ENCODE measurements at regions not wholly inside any gene's neighbourhood (a gene's known extent, or its start where the extent isn't known, plus 50 kb on each side); places are given as distances from the start of the nearest gene placed in this dataset.

- 85 to 87% methylated on average over 3 of the region's 3 CpGs for WGBS, 2 experiments (ENCODE audit: low coverage in 1 of 2, low lambda C conversion rate in 2 of 2, missing lambda C conversion rate in 2 of 2)
Observed at GRCh38 chr3:31157893-31158620, 263.6 kb upstream of the GADL1 start.

DNA sequence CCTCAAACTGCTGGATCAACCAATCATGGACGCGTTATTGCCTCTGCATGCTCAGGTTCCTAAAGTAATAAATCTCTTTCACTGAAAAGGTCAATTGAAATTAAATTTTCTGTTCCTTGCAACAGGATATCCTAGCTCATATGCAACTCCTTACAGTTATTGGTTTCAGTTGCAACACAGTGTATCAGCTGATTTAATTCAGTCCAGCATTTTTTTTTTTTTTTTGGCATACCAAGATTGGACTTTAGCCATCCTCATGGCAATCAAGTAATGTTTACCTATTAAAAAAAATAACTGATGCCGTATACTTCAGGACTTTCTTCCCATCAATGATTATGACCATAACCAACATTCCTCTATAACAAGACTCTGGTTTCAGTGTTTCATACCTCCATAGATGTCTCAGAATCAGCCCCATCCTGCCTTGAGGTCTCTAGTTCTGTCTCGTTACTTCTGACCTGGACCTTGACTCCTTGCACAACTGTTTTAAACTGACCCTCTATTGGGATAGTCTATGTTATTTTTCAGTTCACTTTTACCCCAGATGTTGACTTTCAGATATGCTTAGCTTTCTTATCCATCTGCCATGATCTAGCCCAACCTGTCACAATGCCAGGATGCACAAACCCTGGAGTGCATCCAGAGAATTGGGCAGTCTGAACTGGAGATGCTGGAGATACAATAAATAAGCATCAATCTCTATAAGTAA lies 265.0 kb upstream of the GADL1 start:
- no peak overlapping the region for H3K4me2 ChIP-seq (ENCODE audit: unreplicated experiment)
- H3K9me3 ChIP-seq (ENCODE audit: low read depth): no peaks in the 10 kb centered on the region
- DNase-seq: no peak
- H3K27me3 ChIP-seq (replicated peaks; ENCODE audit: insufficient read depth): no peaks in the 10 kb centered on the region
- 86 to 90% methylated on average over 4 of the region's 4 CpGs for WGBS, 2 experiments (ENCODE audit: low coverage in 1 of 2, low lambda C conversion rate in 2 of 2, missing lambda C conversion rate in 2 of 2)
- H3K27ac ChIP-seq: no peak overlapping the region
- H2AFZ ChIP-seq: no peak overlapping the region
- peaks cover 15% of the 10 kb centered on the region for H3K4me1 ChIP-seq (ENCODE audit: insufficient read depth)
- no peaks in the 10 kb centered on the region for H3K36me3 ChIP-seq (ENCODE audit: low read depth)
- no peak overlapping the region for H3K9ac ChIP-seq
- H3K9me2 ChIP-seq (ENCODE audit: insufficient read depth): no peaks in the 10 kb centered on the region
- no peaks in the 10 kb centered on the region for H4K20me1 ChIP-seq (ENCODE audit: insufficient read depth)
- peaks cover 5% of the 10 kb centered on the region for H3F3A ChIP-seq (ENCODE audit: insufficient read depth)
- no peaks in the 10 kb centered on the region for H3K79me2 ChIP-seq (ENCODE audit: insufficient read depth)
- in situ Hi-C loops (cut with MboI): no loop called here
- TF ChIP-seq EZH2phosphoT487 (IDR thresholded peaks at IDR 0.05; ENCODE audit: insufficient read depth, low read depth) (no peak), EZH2 (IDR thresholded peaks at IDR 0.05; ENCODE audit: insufficient read depth, poor library complexity, severe bottlenecking) (no peak)
- H3K4me3 ChIP-seq: no peak overlapping the region

More at GRCh38 chr3:31157893-31158620, 263.6 kb upstream of the GADL1 start:
- H3K36me3 ChIP-seq (ENCODE audit: low read depth): no peaks in the 10 kb centered on the region
- in situ Hi-C loops (cut with MboI): no loop called here
- no peaks in the 10 kb centered on the region for H3K27me3 ChIP-seq (replicated peaks; ENCODE audit: insufficient read depth)
- H4K20me1 ChIP-seq (ENCODE audit: insufficient read depth): no peaks in the 10 kb centered on the region
- no peak overlapping the region for H3K9ac ChIP-seq
- peak; percentile 35 for DNase-seq
- no peaks in the 10 kb centered on the region for H3K9me3 ChIP-seq (ENCODE audit: low read depth)
- no peaks in the 10 kb centered on the region for H3K9me2 ChIP-seq (ENCODE audit: insufficient read depth)
- H3K4me1 ChIP-seq (ENCODE audit: insufficient read depth): peaks cover 13% of the 10 kb centered on the region
- peaks cover 5% of the 10 kb centered on the region for H3F3A ChIP-seq (ENCODE audit: insufficient read depth)
- TF ChIP-seq EZH2phosphoT487 (IDR thresholded peaks at IDR 0.05; ENCODE audit: insufficient read depth, low read depth): no peak
- TF ChIP-seq EZH2 (IDR thresholded peaks at IDR 0.05; ENCODE audit: insufficient read depth, poor library complexity, severe bottlenecking): no peak
- no peak overlapping the region for H3K4me2 ChIP-seq (ENCODE audit: unreplicated experiment)
- no peak overlapping the region for H3K4me3 ChIP-seq
- no peak overlapping the region for H2AFZ ChIP-seq
- no peaks in the 10 kb centered on the region for H3K79me2 ChIP-seq (ENCODE audit: insufficient read depth)
- H3K27ac ChIP-seq: no peak overlapping the region

GRCh38 chr3:31161889-31162288 lies 267.4 kb upstream of the GADL1 start:
- no peak overlapping the region for H3K9ac ChIP-seq
- no peaks in the 10 kb centered on the region for H3K79me2 ChIP-seq (ENCODE audit: insufficient read depth)
- no peaks in the 10 kb centered on the region for H3K9me3 ChIP-seq (ENCODE audit: low read depth)
- H3K36me3 ChIP-seq (ENCODE audit: low read depth): no peaks in the 10 kb centered on the region
- H4K20me1 ChIP-seq (ENCODE audit: insufficient read depth): no peaks in the 10 kb centered on the region
- no peak overlapping the region for H3K27ac ChIP-seq
- no peaks in the 10 kb centered on the region for H3K9me2 ChIP-seq (ENCODE audit: insufficient read depth)
- H2AFZ ChIP-seq: no peak overlapping the region
- H3K27me3 ChIP-seq (replicated peaks; ENCODE audit: insufficient read depth): no peaks in the 10 kb centered on the region
- TF ChIP-seq EZH2 (IDR thresholded peaks at IDR 0.05; ENCODE audit: insufficient read depth, poor library complexity, severe bottlenecking) (no peak), EZH2phosphoT487 (IDR thresholded peaks at IDR 0.05; ENCODE audit: insufficient read depth, low read depth) (no peak)
- DNase-seq: no peak
- no peak overlapping the region for H3K4me3 ChIP-seq
- peaks cover 23% of the 10 kb centered on the region for H3F3A ChIP-seq (ENCODE audit: insufficient read depth)
- in situ Hi-C loops (cut with MboI): no loop called here
- peaks cover 40% of the 10 kb centered on the region for H3K4me1 ChIP-seq (ENCODE audit: insufficient read depth)
- no peak overlapping the region for H3K4me2 ChIP-seq (ENCODE audit: unreplicated experiment)

GRCh38 chr3:31164381-31164780 lies 269.9 kb upstream of the GADL1 start:
- Histone ChIP-seq H3K9me2 (ENCODE audit: insufficient read depth) (no peaks in the 10 kb centered on the region), H3K79me2 (ENCODE audit: insufficient read depth) (no peaks in the 10 kb centered on the region), H3K4me1 (ENCODE audit: insufficient read depth) (peaks cover 28% of the 10 kb centered on the region), H3K27me3 (replicated peaks; ENCODE audit: insufficient read depth) (no peaks in the 10 kb centered on the region), H3K9me3 (ENCODE audit: low read depth) (no peaks in the 10 kb centered on the region), H3K27ac (no peak overlapping the region), H3K4me3 (no peak overlapping the region), H3K9ac (no peak overlapping the region), H4K20me1 (ENCODE audit: insufficient read depth) (no peaks in the 10 kb centered on the region), H3K36me3 (ENCODE audit: low read depth) (no peaks in the 10 kb centered on the region), H3K4me2 (ENCODE audit: unreplicated experiment) (no peak overlapping the region), H2AFZ (0 out of 2 replicates have a peak overlapping the region, but pooled peaks have one; percentile 14), H3F3A (ENCODE audit: insufficient read depth) (peaks cover 20% of the 10 kb centered on the region)
- DNase-seq: no peak
- in situ Hi-C loops (cut with MboI): no loop called here
- TF ChIP-seq EZH2phosphoT487 (IDR thresholded peaks at IDR 0.05; ENCODE audit: insufficient read depth, low read depth) (no peak), EZH2 (IDR thresholded peaks at IDR 0.05; ENCODE audit: insufficient read depth, poor library complexity, severe bottlenecking) (no peak)
- 96 to 100% methylated on average over 2 of the region's 2 CpGs for WGBS, 2 experiments (ENCODE audit: low coverage in 1 of 2, low lambda C conversion rate in 2 of 2, missing lambda C conversion rate in 2 of 2)

Data from GM23248 (cell line).